LNCAP (cell line): ENCODE measurements at regions not wholly inside any gene's neighbourhood (a gene's known extent, or its start where the extent isn't known, plus 50 kb on each side); places are given as distances from the start of the nearest gene placed in this dataset.

Source experiments
- CTCF ChIP-seq: fragments of 450-650 bp; IDR thresholded peaks from 2 replicates; pipeline ENCODE4 v1.5.1; 2017; ENCODE audit warnings: mild to moderate bottlenecking

- no peak for TF ChIP-seq CTCF
These were observed 1491.4 kb downstream of the LRRC4C start for GRCh38 chr11:39968071-39968470.

GRCh38 chr11:39965701-39966100 lies 1493.8 kb downstream of the LRRC4C start:
- no peak for TF ChIP-seq CTCF

GRCh38 chr11:39960206-39960605 lies 1499.2 kb downstream of the LRRC4C start:
- TF ChIP-seq CTCF: no peak

- TF ChIP-seq CTCF: no peak
These were observed 1526.5 kb downstream of the LRRC4C start for GRCh38 chr11:39932966-39933365.

- no peak for TF ChIP-seq CTCF
These were observed 1542.2 kb downstream of the LRRC4C start for GRCh38 chr11:39917256-39917655.

GRCh38 chr11:39910087-39910486 lies 1549.4 kb downstream of the LRRC4C start:
- no peak for TF ChIP-seq CTCF

GRCh38 chr11:39860931-39861330 lies 1598.5 kb downstream of the LRRC4C start:
- TF ChIP-seq CTCF: no peak

GRCh38 chr11:39817241-39817640 lies 1642.2 kb downstream of the LRRC4C start:
- TF ChIP-seq CTCF: no peak
